Activated CD4-positive, CD25-positive, alpha-beta regulatory T cell (primary cell): ENCODE measurements at regions not wholly inside any gene's neighbourhood (a gene's known extent, or its start where the extent isn't known, plus 50 kb on each side); places are given as distances from the start of the nearest gene placed in this dataset.

ENCODE experiments used
- DNase-seq, 4 experiments: peaks; one replicate each; lab custom pipeline; 2025; lab: John Stamatoyannopoulos, UW

- DNase-seq, result no peak
These were observed 193.2 kb upstream of the MAP3K1 start for GRCh38 chr5:56622141-56622540.

DNA sequence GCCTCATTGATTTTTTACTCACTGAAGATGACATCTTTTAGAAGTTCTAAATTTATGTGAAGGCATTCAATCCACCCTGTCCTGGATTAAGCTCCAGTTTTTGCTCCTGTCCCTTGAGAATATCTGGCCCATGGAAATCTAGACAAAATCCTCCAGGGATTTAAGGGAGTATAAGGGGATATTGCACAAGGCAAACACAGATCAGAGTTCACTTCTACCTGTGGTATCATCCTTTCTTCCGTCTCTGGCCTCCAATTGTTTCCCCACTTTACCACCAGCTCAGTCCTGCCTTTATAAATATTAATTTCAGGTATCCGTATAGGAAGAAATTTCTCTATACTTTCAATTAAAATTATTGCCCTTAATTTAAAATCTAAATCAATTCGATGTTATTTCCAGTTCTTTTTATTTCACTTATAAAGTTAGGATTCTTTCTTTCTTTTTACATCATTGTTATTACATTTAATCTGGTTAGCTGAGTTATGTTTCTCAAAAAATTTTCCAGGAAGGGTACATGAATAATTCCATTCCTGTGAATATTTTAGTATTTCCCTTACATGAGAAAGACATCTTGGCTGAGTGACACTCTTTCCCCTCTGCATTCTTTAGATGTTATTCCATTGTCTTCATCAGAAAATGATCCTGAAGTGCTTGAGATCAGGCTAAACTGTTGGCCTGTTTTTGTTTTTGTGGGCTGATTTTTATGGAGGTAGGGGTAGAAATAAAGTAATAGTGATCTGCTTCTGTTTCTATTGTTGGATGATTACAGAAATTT is 194.3 kb upstream of the MAP3K1 start:
- DNase-seq, result no peak

DNA sequence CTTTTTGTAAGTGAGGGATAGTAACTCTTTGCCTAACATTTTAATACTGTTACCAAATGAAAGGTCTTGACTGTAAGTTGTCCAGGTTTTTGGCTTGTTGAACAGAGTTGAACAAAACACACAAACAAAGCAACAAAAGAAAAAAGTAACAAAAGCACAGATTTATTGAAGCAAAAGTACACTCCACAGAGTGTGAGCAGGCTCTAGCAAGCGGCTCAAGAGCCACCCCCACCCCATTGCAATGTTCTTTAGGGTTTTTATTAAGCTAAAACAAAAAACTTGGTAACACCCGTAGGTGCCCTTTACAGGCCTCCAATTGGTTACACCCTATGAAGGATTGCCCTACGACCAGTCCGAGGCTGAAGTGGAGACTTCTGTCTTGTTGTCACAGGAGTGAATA is 197.4 kb upstream of the MAP3K1 start:
- DNase-seq, result no peak

DNA sequence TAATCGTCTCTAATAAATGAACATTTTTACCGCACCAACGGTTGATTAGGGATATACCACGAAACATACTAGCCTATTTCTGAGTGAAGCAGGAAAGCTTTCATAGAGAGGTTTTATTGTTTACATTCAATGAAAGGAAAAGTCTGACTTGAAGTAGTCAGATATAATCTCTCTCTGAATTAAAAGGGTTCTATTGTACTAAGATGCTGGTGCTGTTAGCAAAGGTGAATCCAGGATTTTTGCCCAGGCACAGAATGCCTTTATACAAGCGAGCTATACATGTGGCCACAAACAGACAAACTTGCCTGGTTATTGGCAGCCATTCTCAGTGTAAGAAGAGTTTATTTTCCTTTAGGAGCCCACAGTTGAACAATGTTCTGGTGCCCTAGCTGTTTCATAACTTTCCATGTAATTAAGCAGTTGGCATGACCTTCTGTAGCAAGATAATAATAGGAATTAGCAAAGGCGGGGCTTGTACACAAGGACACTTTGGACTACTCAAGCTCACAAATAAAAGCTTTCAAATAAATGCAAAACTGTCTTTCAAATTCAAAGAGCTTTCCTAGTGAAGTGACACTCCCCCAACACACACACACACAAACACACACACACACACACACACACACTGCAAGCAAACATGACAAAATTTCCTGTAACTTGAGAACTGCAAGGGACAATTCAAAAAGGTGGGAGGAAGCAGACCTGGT is 198.7 kb upstream of the MAP3K1 start:
- no peak for DNase-seq

- no peak for DNase-seq
These were observed 199.8 kb upstream of the MAP3K1 start for GRCh38 chr5:56615361-56616153.

DNA sequence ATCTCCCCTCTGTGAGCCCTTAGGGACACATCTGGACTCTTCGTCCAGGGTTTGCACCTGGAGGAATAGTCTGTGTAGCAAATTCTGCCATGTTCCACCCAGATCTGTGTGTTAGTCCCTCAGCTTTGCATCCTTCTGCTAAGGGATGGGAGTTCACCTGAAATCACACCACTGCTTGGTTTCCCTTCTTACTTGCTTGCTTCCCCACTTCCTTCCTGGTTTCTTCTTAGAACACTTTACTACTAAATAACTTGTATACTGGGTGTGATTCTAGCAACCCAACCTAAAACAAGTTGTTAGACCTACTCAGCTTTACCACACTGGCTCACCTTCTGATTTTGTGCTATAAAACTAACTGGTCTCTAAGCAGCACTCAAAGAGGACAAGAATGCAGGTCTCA is 202.6 kb upstream of the MAP3K1 start:
- no peak for DNase-seq

DNA sequence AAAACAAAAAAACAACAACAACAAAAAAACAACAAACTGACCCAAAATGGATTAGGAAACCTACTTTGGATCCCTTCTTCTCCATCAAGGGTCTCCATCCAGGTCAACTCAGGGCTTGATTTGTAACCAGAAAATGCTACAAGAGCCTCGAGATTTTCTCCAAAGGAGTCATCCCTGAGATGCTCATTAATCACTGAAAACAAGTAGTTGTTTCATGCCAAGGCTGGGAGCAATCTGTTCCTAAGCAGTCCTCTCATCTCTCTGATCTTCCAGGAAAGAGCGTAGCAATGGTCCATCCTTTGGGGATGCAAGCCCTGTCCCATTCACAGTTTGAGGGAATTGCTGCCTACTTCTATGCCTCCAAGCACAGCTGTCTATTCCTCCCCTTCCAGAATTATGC is 203.0 kb upstream of the MAP3K1 start:
- no peak for DNase-seq

DNA sequence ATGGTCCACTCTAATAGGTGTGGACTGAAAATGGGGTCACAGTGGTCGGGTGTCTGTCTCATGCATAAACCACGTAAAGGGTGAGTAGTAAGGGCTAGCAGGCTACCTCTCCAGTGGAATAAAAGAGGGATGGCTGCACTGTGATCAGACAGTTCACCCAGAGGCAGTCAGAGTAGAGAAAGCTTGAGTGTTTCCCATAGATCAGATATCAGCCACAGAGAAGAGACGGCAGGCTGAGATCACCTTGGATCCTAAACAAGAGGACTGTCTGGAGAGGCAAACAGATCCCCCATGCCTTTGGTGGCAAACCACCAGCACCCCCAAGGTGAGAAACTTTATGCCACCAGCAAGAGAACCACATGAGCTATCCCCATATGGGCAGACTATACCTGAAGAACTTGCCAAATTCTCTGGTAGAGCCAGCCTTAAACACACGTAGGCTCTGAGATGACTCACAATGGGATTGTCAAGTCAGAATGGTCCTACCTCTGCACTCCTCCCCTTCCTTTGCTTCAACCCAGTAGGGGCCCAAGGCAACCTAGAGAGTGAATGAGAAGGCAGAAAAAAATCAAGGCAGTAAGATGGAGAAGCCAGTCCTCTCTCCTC is 205.2 kb upstream of the MAP3K1 start:
- DNase-seq, result no peak

DNA sequence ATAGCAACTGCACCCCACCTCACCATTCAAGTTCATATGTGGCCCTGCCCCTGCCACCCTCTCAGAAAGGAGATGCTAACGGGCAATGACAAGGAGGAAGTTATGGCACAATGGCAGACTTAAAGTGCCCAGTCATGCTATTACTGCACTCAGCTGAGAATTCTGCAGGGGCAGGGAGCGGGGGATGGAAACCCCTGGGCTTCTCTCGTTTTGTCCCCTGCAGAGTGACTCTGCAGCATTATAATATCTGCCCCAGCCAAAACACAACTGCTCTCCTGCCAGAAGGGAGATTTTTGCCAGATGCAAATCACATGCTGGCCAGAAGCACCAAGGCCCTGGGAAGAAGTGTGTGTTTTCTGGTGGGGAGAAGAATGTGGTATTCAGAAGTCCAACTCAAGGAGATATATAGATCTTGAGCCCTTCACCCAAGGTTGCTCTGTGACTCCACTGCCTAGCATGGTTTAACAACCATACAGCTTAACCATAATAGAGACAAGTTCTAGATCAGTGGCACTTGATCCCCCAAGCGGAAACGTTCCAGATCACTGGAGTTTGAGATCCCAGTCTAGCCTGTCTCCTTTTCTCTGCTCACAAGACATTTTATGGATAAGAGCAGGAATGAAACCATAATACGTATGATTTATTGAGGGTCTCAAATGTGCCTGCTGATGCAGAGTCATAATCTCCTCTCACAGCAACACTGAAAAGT is 207.0 kb upstream of the MAP3K1 start:
- no peak for DNase-seq

DNA sequence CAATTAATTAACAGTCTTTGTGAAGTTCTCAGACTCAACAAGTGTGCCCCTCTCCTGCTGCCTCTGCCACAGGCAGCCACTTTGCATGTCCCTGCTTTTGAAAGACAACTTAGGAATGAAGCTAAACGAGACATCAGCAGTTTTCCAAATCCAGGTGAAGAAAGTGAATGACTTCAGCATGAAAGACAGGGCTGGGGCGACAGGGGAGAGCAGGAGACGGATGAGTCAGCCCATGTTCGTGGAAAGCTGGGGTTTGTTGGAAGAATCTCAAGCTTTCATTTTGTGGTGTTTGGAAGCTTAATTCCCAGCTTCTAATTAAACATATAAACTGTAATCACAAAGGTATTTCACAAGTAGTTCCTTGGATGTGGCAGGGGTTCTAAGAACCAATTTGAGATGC is 207.8 kb upstream of the MAP3K1 start:
- DNase-seq, result no peak

DNA sequence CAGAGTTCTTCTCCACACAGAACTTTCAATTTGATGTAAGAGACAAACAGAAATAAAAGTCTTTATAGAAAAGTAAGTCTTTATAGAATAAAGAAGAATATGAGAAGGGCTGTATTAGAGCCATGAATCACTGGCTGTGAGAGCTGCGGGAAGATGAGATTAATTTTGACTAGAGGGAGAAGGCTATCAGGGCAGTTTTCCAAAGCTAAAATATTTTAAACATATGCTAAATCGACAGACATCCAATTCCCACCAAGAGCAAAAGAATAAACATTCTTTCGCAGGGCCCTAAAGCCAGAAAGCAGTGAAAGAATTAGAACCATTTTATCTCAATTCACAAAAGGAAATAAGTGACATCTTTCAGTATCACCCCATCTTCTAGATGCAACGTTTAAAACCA is 208.3 kb upstream of the MAP3K1 start:
- no peak for DNase-seq

DNA sequence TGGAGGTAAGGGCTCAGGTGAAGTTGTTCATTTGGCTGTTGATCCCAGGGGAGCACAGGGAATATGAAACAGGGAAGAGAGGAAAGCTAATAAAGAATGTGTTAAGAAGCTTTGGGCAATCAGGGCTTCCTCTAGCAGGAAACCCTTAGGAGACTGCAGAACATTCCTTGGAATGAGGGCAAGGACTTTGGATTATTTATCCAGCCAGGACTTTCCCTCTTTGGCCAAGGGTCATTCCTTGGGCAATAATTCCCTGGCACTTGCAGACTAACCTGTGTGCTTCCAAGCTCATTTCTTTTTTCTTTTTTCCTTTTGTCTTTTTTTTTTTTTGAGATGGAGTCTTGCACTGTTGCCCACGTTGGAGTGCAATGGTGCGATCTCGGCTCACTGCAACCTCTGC is 209.2 kb upstream of the MAP3K1 start:
- no peak for DNase-seq

DNA sequence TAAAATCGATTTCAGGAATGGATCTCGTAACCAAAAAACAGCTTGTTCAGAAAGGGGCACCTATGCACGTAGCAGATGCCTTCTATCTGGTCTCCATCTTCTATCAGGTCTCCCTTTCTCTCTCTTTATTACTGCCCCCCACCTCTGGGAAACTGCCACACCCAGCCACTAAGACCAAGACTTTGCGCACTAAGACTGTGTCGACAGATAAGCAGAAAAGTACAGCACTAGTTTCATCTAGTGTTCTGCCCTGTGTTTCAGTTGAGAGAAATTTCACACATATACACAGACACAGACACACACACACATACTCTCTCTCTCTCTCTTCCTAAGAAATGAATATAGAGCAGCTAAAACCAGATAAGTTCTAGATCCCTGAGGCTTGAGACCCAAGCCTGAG is 210.1 kb upstream of the MAP3K1 start:
- no peak for DNase-seq

GRCh38 chr5:56601641-56602071 is 213.7 kb upstream of the MAP3K1 start:
- no peak for DNase-seq

DNA sequence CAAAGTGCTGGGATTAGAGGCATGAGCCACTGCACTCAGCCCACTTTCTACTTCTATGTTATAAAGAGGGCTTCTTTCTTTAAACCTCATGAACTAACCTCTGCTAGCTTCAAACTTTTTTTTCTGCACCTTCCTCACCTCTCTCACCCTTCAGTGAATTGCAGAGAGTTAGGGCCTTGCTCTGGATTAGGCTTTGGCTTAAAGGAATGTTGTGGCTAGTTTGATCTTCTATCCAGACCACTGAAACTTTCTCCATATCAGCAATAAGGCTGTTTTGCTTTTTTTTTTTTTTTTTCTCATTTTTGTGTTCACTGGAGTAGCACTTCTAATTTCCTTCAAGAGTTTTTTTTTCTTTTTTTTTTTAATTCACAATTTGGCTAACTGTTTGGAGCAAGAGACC is 216.4 kb upstream of the MAP3K1 start:
- DNase-seq, result no peak

- no peak for DNase-seq
These were observed 219.2 kb upstream of the MAP3K1 start for GRCh38 chr5:56596155-56596554.

GRCh38 chr5:56595566-56595965 is 219.8 kb upstream of the MAP3K1 start:
- DNase-seq, result no peak

DNA sequence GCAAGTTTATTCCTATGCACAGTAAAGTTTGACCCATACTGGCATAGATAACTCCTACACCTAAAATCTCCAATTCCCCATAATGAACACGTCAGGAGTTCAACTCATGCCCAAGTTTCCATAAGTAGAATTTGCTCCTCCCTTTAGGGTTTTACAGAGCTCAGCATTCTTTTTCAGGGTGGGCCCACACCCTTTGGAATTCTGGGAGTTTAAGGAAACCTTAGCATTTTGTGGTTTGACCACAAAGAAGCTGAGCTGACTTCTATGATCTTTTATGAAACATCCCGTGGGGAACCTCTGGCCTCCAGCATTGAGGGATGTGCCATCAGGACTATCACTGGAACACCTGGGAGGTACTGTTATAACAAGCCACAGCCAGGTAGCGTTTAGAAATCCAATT is 220.6 kb upstream of the MAP3K1 start:
- no peak for DNase-seq

- no peak for DNase-seq
These were observed 224.3 kb upstream of the MAP3K1 start for GRCh38 chr5:56591081-56591480.

DNA sequence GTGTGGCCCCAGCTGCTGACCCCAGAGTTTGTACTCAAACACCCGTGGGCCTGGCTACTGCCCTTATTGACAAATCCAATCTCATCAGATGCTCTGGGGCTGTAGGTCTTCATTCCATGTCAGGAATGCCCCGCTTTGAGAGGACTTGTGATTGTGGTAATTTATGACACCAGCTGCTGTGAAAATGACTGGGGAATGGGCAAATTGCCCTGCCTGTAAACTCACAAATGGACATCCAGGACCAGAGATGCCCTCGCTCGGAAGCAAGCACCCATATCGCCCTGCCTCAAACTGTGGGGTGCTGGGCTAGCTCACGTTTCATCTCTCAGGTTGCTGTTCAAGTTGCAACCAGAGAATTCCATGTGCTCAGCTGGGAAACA is 225.9 kb upstream of the MAP3K1 start:
- DNase-seq, result no peak

- DNase-seq, result peak in 3 of 4 experiments; percentile 3 to 49 (median 42)
These were observed 226.5 kb upstream of the MAP3K1 start for GRCh38 chr5:56588636-56589480.
